HepG2 (cell line): ENCODE measurements at regions not wholly inside any gene's neighbourhood (a gene's known extent, or its start where the extent isn't known, plus 50 kb on each side); places are given as distances from the start of the nearest gene placed in this dataset.

Source experiments
- ATAC-seq: fragments of 200-7000 bp; cut with Tn5 transposase; 3 replicates; pipeline ENCODE4 v1.9.1; 2020; ENCODE audit warnings: mild to moderate bottlenecking, moderate library complexity
- BruUV-seq: library from RNA; stranded (reverse); fragments of 400-500 nt; replicated peaks from 2 replicates; lab custom pipeline; 2021; lab: Mats Ljungman, UMichigan
- CTCF ChIA-PET: fragments of 300-600 bp; formaldehyde crosslinking; extraction: SDS; loops from one replicate; lab custom pipeline; 2021; ENCODE audit warnings: low total read pairs, inconsistent platforms, low intra/inter-chr PET ratio; lab: Yijun Ruan, JAX
- POLR2A ChIA-PET: fragments of 350-600 bp; sonication (Branson Sonifier 250); formaldehyde crosslinking; loops from one replicate; lab custom pipeline; 2020; ENCODE audit warnings: antibody characterized with exemption, inconsistent platforms; lab: Yijun Ruan, JAX
- DNase-seq: peaks from one replicate; pipeline ENCODE4 v3.0.0-alpha.2; 2015; ENCODE audit warnings: low spot score
- FAIRE-seq: peaks from 3 replicates; lab custom pipeline; 2011; peaks lifted over from hg19 to GRCh38; lab: Jason Lieb, UNC
- H2AFZ ChIP-seq: one replicate; pipeline ENCODE4 v1.6.1; 2011; ENCODE audit warnings: low read length, inconsistent platforms
- H3K27ac ChIP-seq: fragments of 300-600 bp; 3 replicates; pipeline ENCODE4 v1.8.0; 2011; ENCODE audit warnings: mixed run types, mild to moderate bottlenecking, mixed read lengths, low read length, inconsistent platforms; ENCODE audit not compliant: insufficient read depth; ENCODE audit errors: extremely low read length
- H3K27me3 ChIP-seq, 2 experiments: fragments of 200-600 bp in 1 of 2; 2 replicates in 1 of 2; 3 replicates in 1 of 2; pipeline versions ENCODE4 v1.6.0 to v1.8.0; 2011; ENCODE audit warnings: low read length in 2 of 2, mild to moderate bottlenecking in 2 of 2, moderate library complexity in 2 of 2, inconsistent platforms in 1 of 2; ENCODE audit not compliant: insufficient read depth in 2 of 2, control insufficient read depth in 1 of 2
- H3K36me3 ChIP-seq, 2 experiments: fragments of 200-600 bp in 1 of 2; replicated peaks in 1 of 2; 2 replicates in 1 of 2; 3 replicates in 1 of 2; pipeline versions ENCODE4 v1.5.1 to v1.8.0; 2011; ENCODE audit warnings: low read length in 2 of 2, inconsistent platforms in 1 of 2; ENCODE audit not compliant: insufficient read depth in 2 of 2, control insufficient read depth in 1 of 2
- H3K4me1 ChIP-seq: 2 replicates; pipeline ENCODE4 v1.5.1; 2012; ENCODE audit warnings: low read length, inconsistent platforms; ENCODE audit not compliant: insufficient read depth
- H3K4me2 ChIP-seq: 2 replicates; pipeline ENCODE4 v1.6.0; 2011; ENCODE audit warnings: low read depth, low read length, inconsistent platforms
- H3K4me3 ChIP-seq, 3 experiments: fragments of 200-600 bp in 1 of 3; sonication (generic), shearing (Covaris generic) in 1 of 3; replicated peaks in 1 of 3; 2 replicates each; pipeline ENCODE4 v1.5.1; 2011 to 2016; ENCODE audit warnings: low read length in 3 of 3, inconsistent platforms in 2 of 3, low read depth in 2 of 3, mild to moderate bottlenecking in 2 of 3, control low read depth in 1 of 3, mixed read lengths in 1 of 3; ENCODE audit not compliant: insufficient read depth in 1 of 3
- H3K79me2 ChIP-seq: one replicate; pipeline ENCODE4 v1.6.1; 2011; ENCODE audit warnings: low read length, inconsistent platforms; ENCODE audit not compliant: insufficient read depth
- H3K9ac ChIP-seq: 2 replicates; pipeline ENCODE4 v1.6.0; 2011; ENCODE audit warnings: mild to moderate bottlenecking, low read depth, low read length, inconsistent platforms; ENCODE audit not compliant: insufficient read depth
- H3K9me3 ChIP-seq: 2 replicates; pipeline ENCODE4 v1.5.1; 2012; ENCODE audit warnings: mild to moderate bottlenecking, low read length
- H4K20me1 ChIP-seq: 2 replicates; pipeline ENCODE4 v1.6.0; 2011; ENCODE audit warnings: inconsistent platforms, mild to moderate bottlenecking, low read length, moderate library complexity; ENCODE audit not compliant: insufficient read depth
- DNMT3B ChIP-seq: conservative IDR thresholded peaks from 2 replicates; pipeline ENCODE4 v1.6.1; 2016; ENCODE audit warnings: missing biosample characterization, control low read depth
- HNRNPH1 ChIP-seq: fragments of 200-400 bp; formaldehyde crosslinking; optimal IDR thresholded peaks from 2 replicates; pipeline ENCODE3; 2017; ENCODE audit warnings: mild to moderate bottlenecking, low read depth, low read length
- HOXA7 ChIP-seq: sonication (generic); formaldehyde crosslinking; IDR thresholded peaks from 2 replicates; pipeline ENCODE4 v1.8.1; 2022; ENCODE audit warnings: mild to moderate bottlenecking, missing genetic modification reagents, moderate library complexity
- JUND ChIP-seq: sonication (generic); formaldehyde crosslinking; IDR thresholded peaks from 2 replicates; pipeline ENCODE4 v1.8.0; 2022; ENCODE audit warnings: mild to moderate bottlenecking, missing genetic modification reagents
- PPARG ChIP-seq: conservative IDR thresholded peaks from 2 replicates; pipeline ENCODE4 v1.6.1; 2016; ENCODE audit warnings: missing biosample characterization, missing genetic modification reagents
- SYNCRIP ChIP-seq: fragments of 200-400 bp; formaldehyde crosslinking; IDR thresholded peaks from 2 replicates; pipeline ENCODE4 v1.6.1; 2018; ENCODE audit warnings: mild to moderate bottlenecking, low read depth, low read length; ENCODE audit not compliant: insufficient read depth
- XRCC5 ChIP-seq: fragments of 200-400 bp; formaldehyde crosslinking; optimal IDR thresholded peaks from 2 replicates; pipeline ENCODE3; 2017; ENCODE audit warnings: mild to moderate bottlenecking, low read length
- ZMAT5 ChIP-seq: sonication (generic); formaldehyde crosslinking; IDR thresholded peaks from 2 replicates; pipeline ENCODE4 v1.5.0; 2020; ENCODE audit warnings: mild to moderate bottlenecking, low read depth, missing genetic modification reagents, borderline replicate concordance
- ZNF124 ChIP-seq: sonication (generic); formaldehyde crosslinking; IDR thresholded peaks from 2 replicates; pipeline ENCODE4 v1.4.0; 2020; ENCODE audit warnings: missing genetic modification reagents
- ZNF414 ChIP-seq: sonication (generic); formaldehyde crosslinking; IDR thresholded peaks from 2 replicates; pipeline ENCODE4 v1.5.0; 2020; ENCODE audit warnings: missing genetic modification reagents
- ZNF839 ChIP-seq: sonication (generic); formaldehyde crosslinking; IDR thresholded peaks from 2 replicates; pipeline ENCODE4 v1.4.0; 2020; ENCODE audit warnings: missing genetic modification reagents, mild to moderate bottlenecking, borderline replicate concordance
- WGBS: methylation state at CpG from one replicate; pipeline ENCODE4 v1.1.6; 2017; ENCODE audit warnings: low lambda C conversion rate; 5-methylcytosine and 5-hydroxymethylcytosine counted together
- in situ Hi-C: cut with HindIII; loops from 2 replicates; pipeline ENCODE4 v1.10.0; 2017; ENCODE audit warnings: low pct_unique_long_range_greater_than_20kb; ENCODE audit not compliant: extremely low pct_ligation_motif_present
- intact Hi-C: fragments of 100-400 bp; cut with micrococcal nuclease; formaldehyde crosslinking; loops from one replicate; pipeline ENCODE4 v1.10.0; 2022; ENCODE audit not compliant: unreplicated experiment

GRCh38 chr2:67295406-67295805 is 101.7 kb upstream of the ETAA1 start:
- no peak overlapping the region for H2AFZ ChIP-seq
- no peaks in the 10 kb centered on the region for H3K4me1 ChIP-seq
- ATAC-seq (no peak), FAIRE-seq (no peak), DNase-seq (no peak)
- no peaks in the 10 kb centered on the region for H3K36me3 ChIP-seq
- CTCF ChIA-PET, result no interaction called here
- H3K4me2 ChIP-seq, result no peak overlapping the region
- in situ Hi-C loops (no loop called here), intact Hi-C loops (no loop called here)
- no peaks in the 10 kb centered on the region for H4K20me1 ChIP-seq
- no peak overlapping the region for H3K4me3 ChIP-seq
- no peak for TF ChIP-seq ZNF839 (CRISPR knock-in tag)
- TF ChIP-seq DNMT3B, result no peak
- TF ChIP-seq ZNF124 (CRISPR knock-in tag), result no peak
- TF ChIP-seq XRCC5, result no peak
- TF ChIP-seq PPARG (CRISPR knock-in tag), result no peak
- H3K27me3 ChIP-seq, result no peaks in the 10 kb centered on the region
- H3K27ac ChIP-seq, result no peak overlapping the region
- 20% methylated on average over 2 of the region's 2 CpGs for WGBS
- BruUV-seq, result no TSS peak
- H3K79me2 ChIP-seq, result no peaks in the 10 kb centered on the region
- POLR2A ChIA-PET, result no interaction called here
- H3K9me3 ChIP-seq, result no peaks in the 10 kb centered on the region
- no peak overlapping the region for H3K9ac ChIP-seq

GRCh38 chr2:67295851-67296250 is 101.3 kb upstream of the ETAA1 start:
- Histone ChIP-seq H3K9ac (no peak overlapping the region), H3K79me2 (no peaks in the 10 kb centered on the region), H3K36me3 (no peaks in the 10 kb centered on the region), H3K4me2 (no peak overlapping the region), H3K4me1 (no peaks in the 10 kb centered on the region), H3K9me3 (no peaks in the 10 kb centered on the region), H4K20me1 (no peaks in the 10 kb centered on the region), H3K4me3 (no peak overlapping the region), H3K27me3 (no peaks in the 10 kb centered on the region), H2AFZ (no peak overlapping the region), H3K27ac (no peak overlapping the region)
- FAIRE-seq (no peak), DNase-seq (no peak), ATAC-seq (no peak)
- CTCF ChIA-PET, result no interaction called here
- TF ChIP-seq SYNCRIP (no peak), HNRNPH1 (no peak), ZMAT5 (CRISPR knock-in tag) (no peak), ZNF414 (CRISPR knock-in tag) (no peak), HOXA7 (CRISPR knock-in tag) (no peak), JUND (no peak)
- POLR2A ChIA-PET, result no interaction called here
- in situ Hi-C loops, result no loop called here
- BruUV-seq, result no TSS peak
- WGBS, result 16% methylated on average over 4 of the region's 4 CpGs
- intact Hi-C loops, result no loop called here
